Uterus (tissue), 2 donors: ENCODE measurements at regions not wholly inside any gene's neighbourhood (a gene's known extent, or its start where the extent isn't known, plus 50 kb on each side); places are given as distances from the start of the nearest gene placed in this dataset.

ENCODE experiments used
- POLR2A ChIP-seq, 2 donors: fragments of 450-650 bp; IDR thresholded peaks; one replicate each; pipeline ENCODE4 v1.6.1; 2016; ENCODE audit warnings: antibody characterized with exemption in 2 of 2, mild to moderate bottlenecking in 1 of 2, moderate library complexity in 1 of 2
- TF ChIP-seq, protein P1 (sequence below), 4 experiments: fragments of 200-600 bp in 2 of 4; fragments of 450-650 bp in 2 of 4; sonication (generic) in 2 of 4; IDR thresholded peaks; one replicate each; pipeline ENCODE4 v1.5.1; 2016 to 2019; ENCODE audit warnings: antibody characterized with exemption in 4 of 4, mild to moderate bottlenecking in 2 of 4, moderate library complexity in 1 of 4

DNA sequence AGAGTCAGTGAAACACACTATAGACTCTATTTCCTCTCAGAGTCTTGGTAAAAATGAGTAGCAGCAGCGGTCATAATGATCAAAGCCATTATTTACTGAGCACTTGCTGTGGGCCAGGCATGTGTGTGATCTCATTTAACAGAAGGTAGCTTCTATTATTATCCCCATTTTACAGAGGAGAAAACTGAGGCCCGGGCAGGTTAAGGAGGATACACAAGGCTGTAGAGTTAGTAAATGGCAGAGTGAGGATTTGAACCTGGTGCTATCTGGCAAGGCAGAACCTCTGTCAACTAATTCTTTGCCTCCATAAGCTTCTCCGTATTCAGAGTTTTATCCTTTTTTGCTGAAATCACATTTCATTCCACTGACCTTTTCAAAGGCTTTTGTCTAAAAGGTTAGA lies 122.2 kb upstream of the SALL4 start:
- TF ChIP-seq, protein P1, sequence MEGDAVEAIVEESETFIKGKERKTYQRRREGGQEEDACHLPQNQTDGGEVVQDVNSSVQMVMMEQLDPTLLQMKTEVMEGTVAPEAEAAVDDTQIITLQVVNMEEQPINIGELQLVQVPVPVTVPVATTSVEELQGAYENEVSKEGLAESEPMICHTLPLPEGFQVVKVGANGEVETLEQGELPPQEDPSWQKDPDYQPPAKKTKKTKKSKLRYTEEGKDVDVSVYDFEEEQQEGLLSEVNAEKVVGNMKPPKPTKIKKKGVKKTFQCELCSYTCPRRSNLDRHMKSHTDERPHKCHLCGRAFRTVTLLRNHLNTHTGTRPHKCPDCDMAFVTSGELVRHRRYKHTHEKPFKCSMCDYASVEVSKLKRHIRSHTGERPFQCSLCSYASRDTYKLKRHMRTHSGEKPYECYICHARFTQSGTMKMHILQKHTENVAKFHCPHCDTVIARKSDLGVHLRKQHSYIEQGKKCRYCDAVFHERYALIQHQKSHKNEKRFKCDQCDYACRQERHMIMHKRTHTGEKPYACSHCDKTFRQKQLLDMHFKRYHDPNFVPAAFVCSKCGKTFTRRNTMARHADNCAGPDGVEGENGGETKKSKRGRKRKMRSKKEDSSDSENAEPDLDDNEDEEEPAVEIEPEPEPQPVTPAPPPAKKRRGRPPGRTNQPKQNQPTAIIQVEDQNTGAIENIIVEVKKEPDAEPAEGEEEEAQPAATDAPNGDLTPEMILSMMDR (IDR thresholded peaks at IDR 0.05), result no peak
- no peak for TF ChIP-seq POLR2A (IDR thresholded peaks at IDR 0.05)
